HEK293T (cell line): ENCODE measurements at regions not wholly inside any gene's neighbourhood (a gene's known extent, or its start where the extent isn't known, plus 50 kb on each side); places are given as distances from the start of the nearest gene placed in this dataset.

Experiments
- BHLHE40 ChIP-seq: fragments of 450-650 bp; IDR thresholded peaks from 2 replicates; pipeline ENCODE4 v1.6.1; 2016; ENCODE audit warnings: mild to moderate bottlenecking, moderate library complexity, borderline replicate concordance
- CTBP1 ChIP-seq: fragments of 450-650 bp; IDR thresholded peaks from 2 replicates; pipeline ENCODE4 v1.6.1; 2016; ENCODE audit warnings: borderline replicate concordance
- ELF4 ChIP-seq: fragments of 450-650 bp; IDR thresholded peaks from 2 replicates; pipeline ENCODE4 v1.6.1; 2017; ENCODE audit warnings: antibody characterized with exemption
- FOXA1 ChIP-seq: fragments of 450-650 bp; IDR thresholded peaks from 2 replicates; pipeline ENCODE4 v1.6.1; 2016; ENCODE audit warnings: mild to moderate bottlenecking
- FOXK2 ChIP-seq: fragments of 450-650 bp; IDR thresholded peaks from 2 replicates; pipeline ENCODE4 v1.6.1; 2016; ENCODE audit warnings: mild to moderate bottlenecking
- FOXM1 ChIP-seq: fragments of 450-650 bp; IDR thresholded peaks from 2 replicates; pipeline ENCODE4 v1.6.1; 2017; ENCODE audit warnings: mild to moderate bottlenecking, borderline replicate concordance
- HDGF ChIP-seq: fragments of 450-650 bp; IDR thresholded peaks from 2 replicates; pipeline ENCODE4 v1.6.1; 2017; ENCODE audit warnings: antibody characterized with exemption, borderline replicate concordance
- NFRKB ChIP-seq: fragments of 450-650 bp; IDR thresholded peaks from 2 replicates; pipeline ENCODE4 v1.6.1; 2016; ENCODE audit warnings: mild to moderate bottlenecking, moderate library complexity
- SP1 ChIP-seq: fragments of 450-650 bp; IDR thresholded peaks from 2 replicates; pipeline ENCODE4 v1.6.1; 2017
- SUZ12 ChIP-seq: fragments of 450-650 bp; IDR thresholded peaks from 2 replicates; pipeline ENCODE4 v1.6.1; 2016; ENCODE audit warnings: mild to moderate bottlenecking
- TARDBP ChIP-seq: fragments of 450-650 bp; IDR thresholded peaks from 2 replicates; pipeline ENCODE4 v1.6.1; 2016
- ZNF384 ChIP-seq: fragments of 450-650 bp; IDR thresholded peaks from 2 replicates; pipeline ENCODE4 v1.6.1; 2016

GRCh38 chr1:25026304-25026703, 96.2 kb upstream of the RUNX3 start:
- no peak for TF ChIP-seq SUZ12
- no peak for TF ChIP-seq BHLHE40
- no peak for TF ChIP-seq HDGF
- no peak for TF ChIP-seq FOXM1
- no peak for TF ChIP-seq FOXK2
- TF ChIP-seq SP1 = no peak
- no peak for TF ChIP-seq TARDBP
- TF ChIP-seq NFRKB = no peak
- no peak for TF ChIP-seq FOXA1
- no peak for TF ChIP-seq ZNF384
- no peak for TF ChIP-seq ELF4
- no peak for TF ChIP-seq CTBP1
